Astrocyte (in vitro differentiated cells and primary cell): ENCODE measurements at regions not wholly inside any gene's neighbourhood (a gene's known extent, or its start where the extent isn't known, plus 50 kb on each side); places are given as distances from the start of the nearest gene placed in this dataset.
"Not testable (repeated sequence)": the region's sequence is repeated elsewhere in the genome, so short reads cannot be mapped to it uniquely, and the experiment has no call there.

Experiments
- DNase-seq: peaks from one replicate; pipeline ENCODE4 v3.0.0-alpha.2; 2010; ENCODE audit warnings: low read depth
- FAIRE-seq: peaks from 2 replicates; lab custom pipeline; 2011; peaks lifted over from hg19 to GRCh38; lab: Jason Lieb, UNC
- H2AFZ ChIP-seq: 2 replicates; pipeline ENCODE4 v1.6.0; 2012; ENCODE audit warnings: low read depth, low read length, inconsistent platforms
- H3K27ac ChIP-seq: 2 replicates; pipeline ENCODE4 v1.5.1; 2011; ENCODE audit warnings: low read depth, low read length, inconsistent platforms
- H3K27me3 ChIP-seq: 2 replicates; pipeline ENCODE4 v1.6.0; 2011; ENCODE audit warnings: low read length, inconsistent platforms; ENCODE audit not compliant: insufficient read depth
- H3K36me3 ChIP-seq: 2 replicates; pipeline ENCODE4 v1.5.1; 2011; ENCODE audit warnings: low read length, inconsistent platforms; ENCODE audit not compliant: insufficient read depth
- H3K4me1 ChIP-seq: 2 replicates; pipeline ENCODE4 v1.5.1; 2011; ENCODE audit warnings: low read length, inconsistent platforms; ENCODE audit not compliant: insufficient read depth
- H3K4me2 ChIP-seq: 2 replicates; pipeline ENCODE4 v1.6.0; 2012; ENCODE audit warnings: low read length, inconsistent platforms
- H3K4me3 ChIP-seq: 2 replicates; pipeline ENCODE4 v1.5.1; 2011; ENCODE audit warnings: low read depth, mild to moderate bottlenecking, low read length, inconsistent platforms; ENCODE audit not compliant: insufficient read depth
- H3K79me2 ChIP-seq: 2 replicates; pipeline ENCODE4 v1.6.0; 2012; ENCODE audit warnings: mild to moderate bottlenecking, low read length, inconsistent platforms; ENCODE audit not compliant: insufficient read depth
- H3K9ac ChIP-seq: 2 replicates; pipeline ENCODE4 v1.6.0; 2012; ENCODE audit warnings: mild to moderate bottlenecking, low read length, inconsistent platforms
- H3K9me3 ChIP-seq: 2 replicates; pipeline ENCODE4 v1.5.1; 2012; ENCODE audit warnings: low read depth, mild to moderate bottlenecking, low read length, inconsistent platforms; ENCODE audit not compliant: insufficient read depth
- H4K20me1 ChIP-seq: 2 replicates; pipeline ENCODE4 v1.6.0; 2012; ENCODE audit warnings: low read length, inconsistent platforms; ENCODE audit not compliant: insufficient read depth
- H3K27ac Mint-ChIP-seq: one replicate; pipeline ENCODE4 v1.8.0; 2021; ENCODE audit warnings: mild to moderate bottlenecking, mixed read lengths; ENCODE audit not compliant: unreplicated experiment
- H3K27me3 Mint-ChIP-seq: one replicate; pipeline ENCODE4 v1.8.0; 2021; ENCODE audit warnings: low read depth, mixed read lengths; ENCODE audit not compliant: unreplicated experiment
- H3K36me3 Mint-ChIP-seq: one replicate; pipeline ENCODE4 v1.8.0; 2021; ENCODE audit warnings: low read depth, mixed read lengths; ENCODE audit not compliant: unreplicated experiment
- H3K4me1 Mint-ChIP-seq: one replicate; pipeline ENCODE4 v1.8.0; 2021; ENCODE audit warnings: low read depth, mixed read lengths; ENCODE audit not compliant: unreplicated experiment
- H3K4me3 Mint-ChIP-seq: one replicate; pipeline ENCODE4 v1.8.0; 2021; ENCODE audit warnings: mild to moderate bottlenecking, moderate library complexity, mixed read lengths; ENCODE audit not compliant: unreplicated experiment
- H3K9me3 Mint-ChIP-seq: one replicate; pipeline ENCODE4 v1.8.0; 2021; ENCODE audit warnings: mild to moderate bottlenecking, mixed read lengths; ENCODE audit not compliant: unreplicated experiment
- EZH2 ChIP-seq: IDR thresholded peaks from 2 replicates; pipeline ENCODE4 v1.6.1; 2012; ENCODE audit warnings: mild to moderate bottlenecking, low read length, inconsistent platforms; ENCODE audit not compliant: insufficient read depth
- TF ChIP-seq, protein P1 (sequence below): IDR thresholded peaks from 2 replicates; pipeline ENCODE4 v1.5.1; 2011; ENCODE audit warnings: low read depth, mild to moderate bottlenecking, inconsistent platforms, low read length, moderate library complexity; ENCODE audit not compliant: insufficient read depth

DNA sequence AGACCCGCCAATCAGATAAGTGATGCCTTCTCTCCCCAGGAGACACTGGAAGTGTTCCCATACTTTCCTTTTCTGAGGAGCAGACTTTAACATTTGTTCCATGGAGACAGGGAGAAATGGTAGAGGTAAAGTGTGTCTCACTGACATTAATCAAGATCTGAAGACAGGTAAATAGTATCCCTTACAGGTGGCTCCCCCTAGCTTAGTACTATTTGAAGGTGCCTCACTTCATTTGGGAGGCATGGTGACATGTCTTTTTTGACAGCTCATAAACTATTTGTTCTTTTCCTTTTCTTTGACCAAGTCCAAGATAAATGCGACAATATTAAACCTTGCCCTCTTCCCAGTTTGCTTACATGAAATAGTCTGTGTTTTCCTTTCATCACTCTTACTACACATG, 485.6 kb upstream of the IL12A start:
- no peak overlapping the region for H3K4me2 ChIP-seq
- no peak overlapping the region for H3K27ac Mint-ChIP-seq
- no peak overlapping the region for H3K27ac ChIP-seq
- H3K36me3 ChIP-seq, result no peaks in the 10 kb centered on the region
- H3K9me3 Mint-ChIP-seq, result no peaks in the 10 kb centered on the region
- no peak for FAIRE-seq
- H2AFZ ChIP-seq, result no peak overlapping the region
- no peak for TF ChIP-seq EZH2
- TF ChIP-seq, protein P1, sequence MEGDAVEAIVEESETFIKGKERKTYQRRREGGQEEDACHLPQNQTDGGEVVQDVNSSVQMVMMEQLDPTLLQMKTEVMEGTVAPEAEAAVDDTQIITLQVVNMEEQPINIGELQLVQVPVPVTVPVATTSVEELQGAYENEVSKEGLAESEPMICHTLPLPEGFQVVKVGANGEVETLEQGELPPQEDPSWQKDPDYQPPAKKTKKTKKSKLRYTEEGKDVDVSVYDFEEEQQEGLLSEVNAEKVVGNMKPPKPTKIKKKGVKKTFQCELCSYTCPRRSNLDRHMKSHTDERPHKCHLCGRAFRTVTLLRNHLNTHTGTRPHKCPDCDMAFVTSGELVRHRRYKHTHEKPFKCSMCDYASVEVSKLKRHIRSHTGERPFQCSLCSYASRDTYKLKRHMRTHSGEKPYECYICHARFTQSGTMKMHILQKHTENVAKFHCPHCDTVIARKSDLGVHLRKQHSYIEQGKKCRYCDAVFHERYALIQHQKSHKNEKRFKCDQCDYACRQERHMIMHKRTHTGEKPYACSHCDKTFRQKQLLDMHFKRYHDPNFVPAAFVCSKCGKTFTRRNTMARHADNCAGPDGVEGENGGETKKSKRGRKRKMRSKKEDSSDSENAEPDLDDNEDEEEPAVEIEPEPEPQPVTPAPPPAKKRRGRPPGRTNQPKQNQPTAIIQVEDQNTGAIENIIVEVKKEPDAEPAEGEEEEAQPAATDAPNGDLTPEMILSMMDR, result no peak
- no peak overlapping the region for H3K4me3 Mint-ChIP-seq
- H3K27me3 Mint-ChIP-seq, result no peaks in the 10 kb centered on the region
- no peaks in the 10 kb centered on the region for H3K36me3 Mint-ChIP-seq
- H4K20me1 ChIP-seq, result no peaks in the 10 kb centered on the region
- H3K4me1 Mint-ChIP-seq, result peaks cover 10% of the 10 kb centered on the region
- peaks cover 2% of the 10 kb centered on the region for H3K27me3 ChIP-seq
- no peaks in the 10 kb centered on the region for H3K9me3 ChIP-seq
- no peaks in the 10 kb centered on the region for H3K79me2 ChIP-seq
- peaks cover 7% of the 10 kb centered on the region for H3K4me1 ChIP-seq
- no peak for DNase-seq
- H3K9ac ChIP-seq, result no peak overlapping the region
- no peak overlapping the region for H3K4me3 ChIP-seq

DNA sequence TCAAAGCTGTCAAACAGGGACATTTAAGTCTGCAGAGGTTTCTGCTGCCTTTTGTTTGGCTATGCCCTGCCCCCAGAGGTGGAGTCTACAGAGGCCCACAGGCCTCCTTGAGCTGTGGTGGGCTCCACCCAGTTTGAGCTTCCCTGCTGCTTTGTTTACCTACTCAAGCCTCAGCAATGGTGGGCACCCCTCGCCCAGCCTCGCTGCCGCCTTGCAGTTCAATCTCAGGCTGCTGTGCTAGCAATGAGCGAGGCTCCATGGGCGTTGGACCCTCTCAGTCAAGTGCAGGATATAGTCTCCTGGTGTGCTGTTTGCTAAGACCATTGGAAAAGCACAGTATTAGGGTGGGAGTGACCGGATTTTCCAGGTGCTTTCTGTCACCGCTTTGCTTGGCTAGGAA, 477.6 kb upstream of the IL12A start:
- H3K27me3 Mint-ChIP-seq, H3K27me3 ChIP-seq, H3K4me3 Mint-ChIP-seq, H3K9ac ChIP-seq, H4K20me1 ChIP-seq, H3K4me3 ChIP-seq, H3K36me3 ChIP-seq, H3K9me3 Mint-ChIP-seq, H3K9me3 ChIP-seq, H3K79me2 ChIP-seq, DNase-seq, FAIRE-seq, H3K4me1 Mint-ChIP-seq, H3K27ac Mint-ChIP-seq, H3K4me2 ChIP-seq, H3K27ac ChIP-seq, H3K36me3 Mint-ChIP-seq, H2AFZ ChIP-seq, H3K4me1 ChIP-seq: not testable (repeated sequence)

DNA sequence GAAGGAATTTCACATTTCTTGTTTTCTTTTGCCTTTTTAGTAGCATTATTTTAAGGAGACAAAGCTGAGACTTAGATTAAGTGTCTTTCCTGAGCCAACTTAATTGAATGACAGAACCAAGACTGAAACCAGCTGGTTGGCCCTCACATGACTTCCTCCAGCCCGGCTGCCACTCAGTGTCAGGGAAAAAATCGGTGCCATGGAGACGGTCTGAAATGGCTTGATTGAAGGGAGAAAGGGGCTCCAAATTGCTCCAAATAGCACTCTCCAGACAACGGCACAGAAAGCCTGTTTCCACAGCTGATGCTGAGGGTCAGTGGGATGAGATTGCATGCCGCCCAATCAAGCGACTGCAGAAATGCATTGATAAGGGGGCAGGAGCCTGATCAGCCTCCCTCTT, 475.2 kb upstream of the IL12A start:
- H3K27ac Mint-ChIP-seq, result no peak overlapping the region
- DNase-seq (no peak), FAIRE-seq (no peak)
- peaks cover 7% of the 10 kb centered on the region for H3K9me3 Mint-ChIP-seq
- H3K4me3 Mint-ChIP-seq, result no peak overlapping the region
- TF ChIP-seq, protein P1, result no peak
- no peak for TF ChIP-seq EZH2
- no peaks in the 10 kb centered on the region for H3K27me3 ChIP-seq
- H3K9ac ChIP-seq, result no peak overlapping the region
- H3K27ac ChIP-seq, result no peak overlapping the region
- peaks cover 8% of the 10 kb centered on the region for H3K27me3 Mint-ChIP-seq
- H3K4me2 ChIP-seq, result no peak overlapping the region
- no peaks in the 10 kb centered on the region for H3K4me1 ChIP-seq
- no peaks in the 10 kb centered on the region for H3K4me1 Mint-ChIP-seq
- H3K36me3 Mint-ChIP-seq, result no peaks in the 10 kb centered on the region
- no peaks in the 10 kb centered on the region for H3K79me2 ChIP-seq
- no peak overlapping the region for H3K4me3 ChIP-seq
- H3K9me3 ChIP-seq, result no peaks in the 10 kb centered on the region
- no peak overlapping the region for H2AFZ ChIP-seq
- no peaks in the 10 kb centered on the region for H3K36me3 ChIP-seq
- no peaks in the 10 kb centered on the region for H4K20me1 ChIP-seq
